ENCODE measurements at regions not wholly inside any gene's neighbourhood (a gene's known extent, or its start where the extent isn't known, plus 50 kb on each side); places are given as distances from the start of the nearest gene placed in this dataset.

DNA sequence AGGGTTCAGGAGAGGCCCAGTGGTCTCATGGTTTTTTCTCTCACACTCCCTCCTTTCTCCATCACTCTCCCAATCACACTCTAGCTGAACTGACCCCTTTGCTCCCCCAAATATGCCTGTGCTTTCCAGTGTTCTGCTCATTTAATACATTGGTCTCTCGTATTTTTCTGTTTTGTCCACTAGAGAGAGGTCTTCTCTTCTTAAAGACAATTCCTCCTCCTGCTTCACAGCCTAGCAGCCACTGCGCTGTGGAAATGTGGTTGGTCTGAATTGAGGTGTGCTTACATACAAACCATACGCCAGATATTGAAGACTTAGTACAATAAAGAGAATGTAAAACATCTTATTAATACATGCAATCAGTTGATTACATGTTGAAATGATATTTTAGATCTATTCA is 60.6 kb upstream of the XCR1 start:
- Histone ChIP-seq H3K27ac (ENCODE audit: low read depth, low read length, poor library complexity, severe bottlenecking) (no peak overlapping the region), H3K4me1 (ENCODE audit: insufficient read depth, low read length, poor library complexity, severe bottlenecking) (no peaks in the 10 kb centered on the region), H3K27me3 (replicated peaks; ENCODE audit: insufficient read depth, low read depth, low read length, poor library complexity) (no peaks in the 10 kb centered on the region), H3K4me3 (ENCODE audit: low read depth, low read length, poor library complexity, severe bottlenecking) (no peak overlapping the region), H3K36me3 (ENCODE audit: insufficient read depth, low read length, poor library complexity, severe bottlenecking) (no peaks in the 10 kb centered on the region), H3K9me3 (ENCODE audit: low read depth, low read length, poor library complexity, severe bottlenecking) (no peaks in the 10 kb centered on the region)
- no TSS peak for BruUV-seq (replicated peaks)
- intact Hi-C loops (cut with micrococcal nuclease; ENCODE audit: unreplicated experiment): no loop called here
- ChIA-PET CTCF (no interaction called here), POLR2A (ENCODE audit: low non-redundant PET) (no interaction called here)
- TF ChIP-seq, protein P1, sequence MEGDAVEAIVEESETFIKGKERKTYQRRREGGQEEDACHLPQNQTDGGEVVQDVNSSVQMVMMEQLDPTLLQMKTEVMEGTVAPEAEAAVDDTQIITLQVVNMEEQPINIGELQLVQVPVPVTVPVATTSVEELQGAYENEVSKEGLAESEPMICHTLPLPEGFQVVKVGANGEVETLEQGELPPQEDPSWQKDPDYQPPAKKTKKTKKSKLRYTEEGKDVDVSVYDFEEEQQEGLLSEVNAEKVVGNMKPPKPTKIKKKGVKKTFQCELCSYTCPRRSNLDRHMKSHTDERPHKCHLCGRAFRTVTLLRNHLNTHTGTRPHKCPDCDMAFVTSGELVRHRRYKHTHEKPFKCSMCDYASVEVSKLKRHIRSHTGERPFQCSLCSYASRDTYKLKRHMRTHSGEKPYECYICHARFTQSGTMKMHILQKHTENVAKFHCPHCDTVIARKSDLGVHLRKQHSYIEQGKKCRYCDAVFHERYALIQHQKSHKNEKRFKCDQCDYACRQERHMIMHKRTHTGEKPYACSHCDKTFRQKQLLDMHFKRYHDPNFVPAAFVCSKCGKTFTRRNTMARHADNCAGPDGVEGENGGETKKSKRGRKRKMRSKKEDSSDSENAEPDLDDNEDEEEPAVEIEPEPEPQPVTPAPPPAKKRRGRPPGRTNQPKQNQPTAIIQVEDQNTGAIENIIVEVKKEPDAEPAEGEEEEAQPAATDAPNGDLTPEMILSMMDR (conservative IDR thresholded peaks at IDR 0.05; ENCODE audit: low read depth, low read length): no peak
- TF ChIP-seq EZH2 (IDR thresholded peaks at IDR 0.05; ENCODE audit: borderline replicate concordance, low read depth, low read length, poor library complexity, severe bottlenecking): no peak
- no peak for DNase-seq (ENCODE audit: low spot score)

DNA sequence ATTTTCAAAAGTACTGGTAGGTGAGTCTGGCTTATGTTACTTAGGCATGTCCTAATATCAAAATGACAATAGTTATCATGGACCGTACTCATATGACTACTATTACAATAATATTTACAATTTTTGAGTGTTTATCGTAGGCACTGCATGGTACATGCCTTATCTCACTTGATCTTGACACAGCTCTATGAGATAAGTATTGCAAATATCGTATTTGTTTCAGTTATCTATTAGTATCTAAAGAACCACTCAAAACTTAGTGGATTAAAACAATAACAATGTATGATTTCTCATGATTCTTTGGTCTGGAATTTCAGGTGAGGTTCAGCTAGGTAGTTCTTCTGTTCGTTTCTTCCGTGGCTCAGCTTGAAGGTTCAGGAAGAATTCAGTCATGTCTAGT is 59.7 kb upstream of the XCR1 start:
- Histone ChIP-seq H3K4me1 (ENCODE audit: insufficient read depth, low read length, poor library complexity, severe bottlenecking) (no peaks in the 10 kb centered on the region), H3K36me3 (ENCODE audit: insufficient read depth, low read length, poor library complexity, severe bottlenecking) (no peaks in the 10 kb centered on the region), H3K27ac (ENCODE audit: low read depth, low read length, poor library complexity, severe bottlenecking) (no peak overlapping the region), H3K27me3 (replicated peaks; ENCODE audit: insufficient read depth, low read depth, low read length, poor library complexity) (no peaks in the 10 kb centered on the region), H3K4me3 (ENCODE audit: low read depth, low read length, poor library complexity, severe bottlenecking) (no peak overlapping the region), H3K9me3 (ENCODE audit: low read depth, low read length, poor library complexity, severe bottlenecking) (no peaks in the 10 kb centered on the region)
- TF ChIP-seq, protein P1 (conservative IDR thresholded peaks at IDR 0.05; ENCODE audit: low read depth, low read length): no peak
- no peak for TF ChIP-seq EZH2 (IDR thresholded peaks at IDR 0.05; ENCODE audit: borderline replicate concordance, low read depth, low read length, poor library complexity, severe bottlenecking)
- POLR2A ChIA-PET (ENCODE audit: low non-redundant PET): no interaction called here
- CTCF ChIA-PET: no interaction called here
- intact Hi-C loops (cut with micrococcal nuclease; ENCODE audit: unreplicated experiment): no loop called here
- no TSS peak for BruUV-seq (replicated peaks)
- DNase-seq (ENCODE audit: low spot score): no peak

DNA sequence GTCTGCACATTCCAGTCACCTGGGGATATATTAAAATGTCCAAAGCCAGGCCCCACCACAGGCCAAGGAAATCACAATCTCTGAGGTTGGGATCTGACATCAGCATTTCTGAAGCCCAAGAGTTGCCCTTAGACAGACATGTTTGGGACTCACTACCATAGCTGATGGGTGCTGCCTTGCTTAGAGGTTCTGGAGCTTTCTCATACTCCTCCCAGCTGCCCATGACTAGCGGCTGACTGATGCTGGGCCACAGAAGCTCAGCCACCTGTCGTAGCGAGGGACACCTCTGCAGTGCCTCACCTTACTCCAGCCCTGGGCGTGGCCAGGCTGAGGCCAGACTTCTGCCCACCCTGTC is 58.8 kb upstream of the XCR1 start:
- CTCF ChIA-PET: no interaction called here
- Histone ChIP-seq H3K36me3 (ENCODE audit: insufficient read depth, low read length, poor library complexity, severe bottlenecking) (no peaks in the 10 kb centered on the region), H3K27ac (ENCODE audit: low read depth, low read length, poor library complexity, severe bottlenecking) (no peak overlapping the region), H3K4me3 (ENCODE audit: low read depth, low read length, poor library complexity, severe bottlenecking) (no peak overlapping the region), H3K9me3 (ENCODE audit: low read depth, low read length, poor library complexity, severe bottlenecking) (no peaks in the 10 kb centered on the region), H3K27me3 (replicated peaks; ENCODE audit: insufficient read depth, low read depth, low read length, poor library complexity) (no peaks in the 10 kb centered on the region), H3K4me1 (ENCODE audit: insufficient read depth, low read length, poor library complexity, severe bottlenecking) (no peaks in the 10 kb centered on the region)
- no peak for TF ChIP-seq EZH2 (IDR thresholded peaks at IDR 0.05; ENCODE audit: borderline replicate concordance, low read depth, low read length, poor library complexity, severe bottlenecking)
- TF ChIP-seq, protein P1 (conservative IDR thresholded peaks at IDR 0.05; ENCODE audit: low read depth, low read length): no peak
- no TSS peak for BruUV-seq (replicated peaks)
- intact Hi-C loops (cut with micrococcal nuclease; ENCODE audit: unreplicated experiment): no loop called here
- POLR2A ChIA-PET (ENCODE audit: low non-redundant PET): no interaction called here
- DNase-seq (ENCODE audit: low spot score): no peak
